ENCODE measurements at regions not wholly inside any gene's neighbourhood (a gene's known extent, or its start where the extent isn't known, plus 50 kb on each side); places are given as distances from the start of the nearest gene placed in this dataset.

- Mint-ChIP-seq H3K27ac (ENCODE audit: low read depth) (no peak overlapping the region), H3K27me3 (peaks cover 27% of the 10 kb centered on the region), H3K4me3 (no peak overlapping the region), H3K9me3 (no peaks in the 10 kb centered on the region), H3K36me3 (ENCODE audit: insufficient read depth) (peaks cover 3% of the 10 kb centered on the region), H3K4me1 (peaks cover 5% of the 10 kb centered on the region)
- no peak for ATAC-seq (replicated peaks; ENCODE audit: extremely low read depth, poor library complexity, severe bottlenecking)
- no peak for DNase-seq (ENCODE audit: low spot score in 2 of 2)
Observed at GRCh38 chr6:165804331-165805066, 141.5 kb upstream of the PDE10A start.

GRCh38 chr6:165800337-165800736, 137.3 kb upstream of the PDE10A start:
- Mint-ChIP-seq H3K9me3 (no peaks in the 10 kb centered on the region), H3K4me3 (no peak overlapping the region), H3K27me3 (peaks cover 15% of the 10 kb centered on the region), H3K36me3 (ENCODE audit: insufficient read depth) (no peaks in the 10 kb centered on the region), H3K4me1 (peaks cover 5% of the 10 kb centered on the region), H3K27ac (ENCODE audit: low read depth) (no peak overlapping the region)
- no peak for DNase-seq (ENCODE audit: low spot score in 2 of 2)
- ATAC-seq (replicated peaks; ENCODE audit: extremely low read depth, poor library complexity, severe bottlenecking): no peak

- Mint-ChIP-seq H3K27me3 (peaks cover 9% of the 10 kb centered on the region), H3K4me1 (peaks cover 5% of the 10 kb centered on the region), H3K36me3 (ENCODE audit: insufficient read depth) (no peaks in the 10 kb centered on the region), H3K27ac (ENCODE audit: low read depth) (no peak overlapping the region), H3K9me3 (no peaks in the 10 kb centered on the region), H3K4me3 (no peak overlapping the region)
- ATAC-seq (replicated peaks; ENCODE audit: extremely low read depth, poor library complexity, severe bottlenecking) (no peak), DNase-seq (ENCODE audit: low spot score in 2 of 2) (no peak)
Observed at GRCh38 chr6:165799391-165800153, 136.5 kb upstream of the PDE10A start.

GRCh38 chr6:165798991-165799390, 135.9 kb upstream of the PDE10A start:
- H3K36me3 Mint-ChIP-seq (ENCODE audit: insufficient read depth): no peaks in the 10 kb centered on the region
- no peak overlapping the region for H3K4me3 Mint-ChIP-seq
- peaks cover 3% of the 10 kb centered on the region for H3K27me3 Mint-ChIP-seq
- no peaks in the 10 kb centered on the region for H3K9me3 Mint-ChIP-seq
- ATAC-seq (replicated peaks; ENCODE audit: extremely low read depth, poor library complexity, severe bottlenecking) (no peak), DNase-seq (ENCODE audit: low spot score in 2 of 2) (no peak)
- no peak overlapping the region for H3K27ac Mint-ChIP-seq (ENCODE audit: low read depth)
- H3K4me1 Mint-ChIP-seq: no peaks in the 10 kb centered on the region

- ATAC-seq (replicated peaks; ENCODE audit: extremely low read depth, poor library complexity, severe bottlenecking) (no peak), DNase-seq (ENCODE audit: low spot score in 2 of 2) (no peak)
- H3K4me1 Mint-ChIP-seq: no peaks in the 10 kb centered on the region
- H3K27me3 Mint-ChIP-seq: no peaks in the 10 kb centered on the region
- no peaks in the 10 kb centered on the region for H3K9me3 Mint-ChIP-seq
- H3K36me3 Mint-ChIP-seq (ENCODE audit: insufficient read depth): no peaks in the 10 kb centered on the region
- no peak overlapping the region for H3K27ac Mint-ChIP-seq (ENCODE audit: low read depth)
- H3K4me3 Mint-ChIP-seq: no peak overlapping the region
Observed at GRCh38 chr6:165794179-165794601, 131.1 kb upstream of the PDE10A start.

GRCh38 chr6:165793287-165793825, 130.3 kb upstream of the PDE10A start:
- ATAC-seq (replicated peaks; ENCODE audit: extremely low read depth, poor library complexity, severe bottlenecking): no peak
- Mint-ChIP-seq H3K9me3 (no peaks in the 10 kb centered on the region), H3K36me3 (ENCODE audit: insufficient read depth) (no peaks in the 10 kb centered on the region), H3K4me3 (no peak overlapping the region), H3K27me3 (no peaks in the 10 kb centered on the region), H3K27ac (ENCODE audit: low read depth) (no peak overlapping the region), H3K4me1 (no peaks in the 10 kb centered on the region)
- no peak for DNase-seq (ENCODE audit: low spot score in 2 of 2)

GRCh38 chr6:165791876-165792437, 128.9 kb upstream of the PDE10A start:
- Mint-ChIP-seq H3K27me3 (peaks cover 7% of the 10 kb centered on the region), H3K9me3 (no peaks in the 10 kb centered on the region), H3K36me3 (ENCODE audit: insufficient read depth) (no peaks in the 10 kb centered on the region), H3K4me1 (no peaks in the 10 kb centered on the region), H3K4me3 (no peak overlapping the region), H3K27ac (ENCODE audit: low read depth) (no peak overlapping the region)
- no peak for DNase-seq (ENCODE audit: low spot score in 2 of 2)
- no peak for ATAC-seq (replicated peaks; ENCODE audit: extremely low read depth, poor library complexity, severe bottlenecking)

- Mint-ChIP-seq H3K4me3 (no peak overlapping the region), H3K9me3 (no peaks in the 10 kb centered on the region), H3K27me3 (peaks cover 9% of the 10 kb centered on the region), H3K4me1 (no peaks in the 10 kb centered on the region), H3K27ac (ENCODE audit: low read depth) (no peak overlapping the region), H3K36me3 (ENCODE audit: insufficient read depth) (no peaks in the 10 kb centered on the region)
- no peak for ATAC-seq (replicated peaks; ENCODE audit: extremely low read depth, poor library complexity, severe bottlenecking)
- no peak for DNase-seq (ENCODE audit: low spot score in 2 of 2)
Observed at GRCh38 chr6:165791306-165791705, 128.3 kb upstream of the PDE10A start.

GRCh38 chr6:165782812-165783211, 119.8 kb upstream of the PDE10A start:
- no peak for DNase-seq (ENCODE audit: low spot score in 2 of 2)

GRCh38 chr6:165782134-165782533, 119.1 kb upstream of the PDE10A start:
- Mint-ChIP-seq H3K27ac (ENCODE audit: low read depth) (no peak overlapping the region), H3K4me3 (no peak overlapping the region), H3K4me1 (no peaks in the 10 kb centered on the region), H3K27me3 (peaks cover 43% of the 10 kb centered on the region), H3K36me3 (ENCODE audit: insufficient read depth) (no peaks in the 10 kb centered on the region), H3K9me3 (no peaks in the 10 kb centered on the region)
- ATAC-seq (replicated peaks; ENCODE audit: extremely low read depth, poor library complexity, severe bottlenecking) (no peak), DNase-seq (ENCODE audit: low spot score in 2 of 2) (no peak)

More at GRCh38 chr6:165782812-165783211, 119.8 kb upstream of the PDE10A start:
- Mint-ChIP-seq H3K9me3 (no peaks in the 10 kb centered on the region), H3K27me3 (peaks cover 43% of the 10 kb centered on the region), H3K4me1 (no peaks in the 10 kb centered on the region), H3K4me3 (no peak overlapping the region), H3K36me3 (ENCODE audit: insufficient read depth) (no peaks in the 10 kb centered on the region), H3K27ac (ENCODE audit: low read depth) (no peak overlapping the region)
- no peak for ATAC-seq (replicated peaks; ENCODE audit: extremely low read depth, poor library complexity, severe bottlenecking)

- Mint-ChIP-seq H3K27me3 (peaks cover 45% of the 10 kb centered on the region), H3K4me3 (no peak overlapping the region), H3K36me3 (ENCODE audit: insufficient read depth) (no peaks in the 10 kb centered on the region), H3K9me3 (no peaks in the 10 kb centered on the region), H3K4me1 (no peaks in the 10 kb centered on the region), H3K27ac (ENCODE audit: low read depth) (no peak overlapping the region)
- DNase-seq (ENCODE audit: low spot score in 2 of 2) (no peak), ATAC-seq (replicated peaks; ENCODE audit: extremely low read depth, poor library complexity, severe bottlenecking) (no peak)
Observed at GRCh38 chr6:165777680-165778079, 114.6 kb upstream of the PDE10A start.

GRCh38 chr6:165776691-165777090, 113.7 kb upstream of the PDE10A start:
- H3K4me3 Mint-ChIP-seq: no peak overlapping the region
- ATAC-seq (replicated peaks; ENCODE audit: extremely low read depth, poor library complexity, severe bottlenecking) (no peak), DNase-seq (ENCODE audit: low spot score in 2 of 2) (no peak)
- H3K27ac Mint-ChIP-seq (ENCODE audit: low read depth): no peak overlapping the region
- H3K9me3 Mint-ChIP-seq: no peaks in the 10 kb centered on the region
- H3K36me3 Mint-ChIP-seq (ENCODE audit: insufficient read depth): peaks cover 1% of the 10 kb centered on the region
- peaks cover 53% of the 10 kb centered on the region for H3K27me3 Mint-ChIP-seq
- no peaks in the 10 kb centered on the region for H3K4me1 Mint-ChIP-seq

Measured in central memory CD8-positive, alpha-beta T cell (primary cell).